C1 segment of cervical spinal cord (tissue), 14 donors: ENCODE measurements at regions not wholly inside any gene's neighbourhood (a gene's known extent, or its start where the extent isn't known, plus 50 kb on each side); places are given as distances from the start of the nearest gene placed in this dataset.

Source experiments
- DNase-seq, 14 donors: peaks; one replicate each; lab custom pipeline; 2025; lab: John Stamatoyannopoulos, UW

DNA sequence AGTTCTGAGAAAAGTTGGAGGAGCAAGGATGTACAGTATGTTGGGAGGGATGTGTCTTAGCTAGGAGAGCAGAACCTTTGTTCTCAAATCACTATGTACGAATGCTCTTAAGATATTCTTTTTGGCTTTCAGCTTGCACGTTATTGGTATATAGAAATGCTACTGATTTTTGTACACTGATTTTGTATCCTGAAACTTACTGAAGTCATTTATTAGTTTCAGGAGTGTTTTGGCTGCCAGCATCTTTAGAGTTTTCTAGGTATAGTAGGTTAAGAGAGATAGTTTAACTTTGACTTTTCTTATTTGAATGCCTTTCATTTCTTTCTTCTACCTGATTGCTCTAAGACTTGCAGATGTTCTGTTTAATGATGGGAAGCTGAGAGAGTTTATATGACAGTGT, 442.8 kb upstream of the FBXO33 start:
- no peak for DNase-seq

DNA sequence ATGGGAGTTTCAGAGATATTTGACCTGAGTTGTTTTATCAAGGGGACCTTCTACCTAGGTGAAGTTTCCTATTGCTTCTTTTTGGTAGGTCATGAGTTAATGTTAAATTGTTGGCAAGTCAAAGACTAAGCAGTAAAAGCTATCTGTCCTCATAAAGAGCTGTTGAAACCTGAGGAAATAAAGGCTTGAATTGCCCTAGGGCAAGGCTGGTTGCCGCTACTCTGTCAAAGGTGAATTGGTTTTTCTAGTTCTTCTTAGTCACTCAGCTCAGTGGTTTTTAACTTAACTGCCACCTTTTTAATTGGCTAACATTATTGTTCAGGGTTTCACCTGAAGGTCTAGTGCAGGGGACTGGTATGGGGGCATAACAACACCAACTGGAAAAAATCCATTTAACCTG, 441.6 kb upstream of the FBXO33 start:
- no peak for DNase-seq

DNA sequence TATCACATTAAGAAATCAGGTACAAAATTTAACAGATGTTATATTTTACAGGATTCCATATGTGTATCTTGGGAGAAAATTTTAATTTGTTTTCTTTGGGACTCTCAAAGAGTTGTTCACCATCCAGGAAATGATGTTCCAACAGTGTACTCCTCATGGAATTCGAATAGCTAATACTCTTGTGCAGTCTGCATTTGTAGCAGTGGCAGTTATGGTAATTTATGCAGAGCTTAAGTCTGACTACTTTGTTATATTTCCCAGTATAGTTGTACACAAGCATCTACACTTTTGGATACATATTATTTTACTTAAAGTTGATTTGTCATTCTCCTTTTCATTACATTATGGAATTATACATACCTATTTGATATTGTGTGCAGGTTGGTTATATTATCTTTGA, 436.7 kb upstream of the FBXO33 start:
- DNase-seq: no peak

- no peak for DNase-seq
Observed at GRCh38 chr14:39868251-39868650, 436.0 kb upstream of the FBXO33 start.

- DNase-seq: no peak
Observed at GRCh38 chr14:39863441-39863840, 431.2 kb upstream of the FBXO33 start.

GRCh38 chr14:39861696-39862095, 429.5 kb upstream of the FBXO33 start:
- no peak for DNase-seq

DNA sequence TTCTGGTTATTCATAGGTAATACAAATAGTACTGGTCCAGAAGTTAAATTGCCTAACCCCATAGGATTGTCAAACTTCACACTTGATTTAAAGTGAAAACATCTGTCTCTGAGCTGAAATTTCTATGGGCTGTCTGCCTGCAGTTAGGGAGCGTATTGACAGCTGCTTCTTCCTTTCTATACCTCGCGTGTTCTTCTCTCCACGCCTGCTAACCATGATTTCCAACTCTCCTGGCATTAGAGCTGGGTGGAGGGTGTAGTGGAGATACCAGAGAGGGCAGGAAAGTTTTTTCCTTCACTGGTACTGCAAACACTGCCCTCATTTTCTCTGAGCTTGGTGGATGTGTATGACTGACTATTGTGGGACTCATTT, 429.0 kb upstream of the FBXO33 start:
- no peak for DNase-seq

GRCh38 chr14:39860596-39861228, 428.5 kb upstream of the FBXO33 start:
- no peak for DNase-seq

DNA sequence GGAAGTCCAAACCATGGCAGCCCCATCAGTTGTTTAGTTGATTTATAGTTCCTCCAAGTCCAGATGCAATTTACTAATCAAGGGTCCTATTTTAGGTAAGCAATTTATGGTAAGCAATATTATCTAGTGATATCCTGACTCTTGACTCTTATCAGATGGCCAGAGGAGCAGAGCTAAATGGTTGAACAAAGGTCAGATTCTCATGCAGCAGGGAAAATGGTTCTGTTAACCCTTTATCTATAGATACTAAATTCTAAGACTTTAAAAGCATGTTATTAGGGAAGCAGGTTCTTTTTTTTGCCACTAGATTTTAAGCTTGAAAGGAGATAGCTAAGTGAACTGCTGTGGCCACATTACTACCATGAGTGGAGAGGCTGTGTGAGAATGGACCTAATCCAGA, 427.1 kb upstream of the FBXO33 start:
- no peak for DNase-seq

DNA sequence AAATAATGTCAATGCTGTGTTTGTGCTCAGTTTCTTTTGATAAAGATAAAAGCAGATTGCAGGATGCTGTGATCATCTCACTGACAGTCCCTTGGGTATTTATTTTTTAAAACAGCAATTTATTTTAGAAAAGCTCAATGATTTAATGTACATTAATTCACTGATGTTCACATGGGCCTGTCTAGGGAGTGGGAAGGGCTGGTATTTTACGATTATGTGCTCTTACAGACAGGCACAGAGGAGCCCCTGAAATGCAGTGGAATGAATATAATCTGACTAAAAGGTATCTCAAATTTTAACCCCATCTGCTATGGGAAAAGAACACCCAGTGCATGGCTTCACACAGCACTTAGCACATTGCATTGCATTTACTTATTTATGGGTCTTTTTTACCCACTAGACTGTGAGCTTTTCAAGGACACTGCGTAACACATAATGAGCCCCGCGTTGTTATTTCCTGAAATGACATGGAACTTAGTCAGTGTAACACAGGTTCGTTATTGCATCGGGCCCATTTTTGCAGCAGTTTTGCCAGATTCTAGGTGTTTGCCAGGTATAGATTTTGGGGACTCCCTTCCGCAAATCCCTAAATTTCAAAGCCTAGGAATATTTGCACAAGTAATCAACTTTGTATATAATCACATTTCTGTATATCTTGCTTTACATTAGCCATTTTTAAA, 425.3 kb upstream of the FBXO33 start:
- no peak for DNase-seq

- no peak for DNase-seq
Observed at GRCh38 chr14:39853441-39853840, 421.2 kb upstream of the FBXO33 start.

DNA sequence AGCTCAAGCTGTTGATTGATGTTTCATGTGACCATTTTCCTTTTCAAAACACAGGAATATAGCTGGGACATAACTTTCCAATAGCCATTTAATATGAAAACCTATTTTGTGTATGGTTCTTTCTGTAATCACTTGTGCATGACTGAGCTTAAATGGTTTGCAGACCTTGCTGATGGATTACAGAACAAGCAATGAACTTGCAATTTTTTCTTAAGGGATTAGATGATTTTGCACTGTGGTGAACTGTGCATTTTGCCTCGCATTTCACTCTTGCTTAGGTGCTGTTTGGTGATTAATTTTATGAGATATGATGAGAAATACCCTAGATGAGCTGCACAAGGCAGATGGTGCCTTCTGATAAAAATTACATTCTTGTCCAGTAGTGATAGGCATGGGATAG, 419.0 kb upstream of the FBXO33 start:
- no peak for DNase-seq

- no peak for DNase-seq
Observed at GRCh38 chr14:39847852-39848251, 415.6 kb upstream of the FBXO33 start.

- DNase-seq: no peak
Observed at GRCh38 chr14:39847194-39847593, 415.0 kb upstream of the FBXO33 start.

DNA sequence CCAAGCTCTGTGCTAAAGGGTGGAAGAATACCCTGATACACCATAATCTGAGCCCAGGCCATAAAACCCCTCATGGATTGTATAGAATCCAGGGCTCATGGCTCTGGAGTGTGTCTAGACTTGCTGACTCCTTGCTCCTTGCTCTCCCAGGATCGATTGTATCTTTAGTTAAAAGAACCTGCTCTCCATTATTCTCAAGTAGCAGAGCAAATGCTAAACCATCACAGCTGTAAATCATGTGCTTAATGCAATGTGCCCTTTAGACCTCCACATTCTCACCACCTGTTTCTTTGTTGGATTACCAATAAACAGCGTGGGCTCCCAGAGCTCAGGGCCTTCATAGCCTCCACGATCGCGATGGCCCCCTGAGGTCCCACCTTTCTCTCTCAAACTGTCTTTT, 411.6 kb upstream of the FBXO33 start:
- DNase-seq: no peak

- no peak for DNase-seq
Observed at GRCh38 chr14:39841088-39841487, 408.9 kb upstream of the FBXO33 start.

- no peak for DNase-seq
Observed at GRCh38 chr14:39827901-39828655, 395.8 kb upstream of the FBXO33 start.

- DNase-seq: no peak
Observed at GRCh38 chr14:39812532-39813320, 380.5 kb upstream of the FBXO33 start.

GRCh38 chr14:39807271-39807670, 375.0 kb upstream of the FBXO33 start:
- DNase-seq: no peak

DNA sequence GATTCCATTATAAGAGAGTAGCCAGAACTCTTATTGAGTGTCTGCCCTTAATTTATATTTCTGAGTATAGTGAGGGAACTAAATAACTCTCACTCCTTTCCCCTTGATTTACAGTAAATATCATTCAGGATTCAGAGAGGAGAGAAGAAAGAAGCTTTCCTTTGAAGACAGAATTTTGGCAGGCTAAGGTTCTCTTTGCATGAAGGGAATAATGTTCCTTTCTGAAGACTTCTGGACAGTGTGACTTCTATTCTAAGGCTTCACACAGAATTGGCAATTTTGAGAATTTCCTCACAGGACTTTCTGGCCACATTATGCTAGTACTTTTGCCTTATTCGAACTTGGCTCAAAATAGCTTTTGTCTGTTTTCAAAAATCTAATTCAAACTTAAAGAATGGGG, 352.2 kb upstream of the FBXO33 start:
- no peak for DNase-seq

- peak in 3 of 14 donors; percentile 1 to 10 (median 1) for DNase-seq
Observed at GRCh38 chr14:39781466-39781865, 349.2 kb upstream of the FBXO33 start.
